Fibroblast of peridontal ligament (primary cell): ENCODE measurements at regions not wholly inside any gene's neighbourhood (a gene's known extent, or its start where the extent isn't known, plus 50 kb on each side); places are given as distances from the start of the nearest gene placed in this dataset.

Experiments used
- DNase-seq: peaks from one replicate; pipeline ENCODE4 v3.0.0-alpha.2; 2010; ENCODE audit errors: extremely low read depth

DNA sequence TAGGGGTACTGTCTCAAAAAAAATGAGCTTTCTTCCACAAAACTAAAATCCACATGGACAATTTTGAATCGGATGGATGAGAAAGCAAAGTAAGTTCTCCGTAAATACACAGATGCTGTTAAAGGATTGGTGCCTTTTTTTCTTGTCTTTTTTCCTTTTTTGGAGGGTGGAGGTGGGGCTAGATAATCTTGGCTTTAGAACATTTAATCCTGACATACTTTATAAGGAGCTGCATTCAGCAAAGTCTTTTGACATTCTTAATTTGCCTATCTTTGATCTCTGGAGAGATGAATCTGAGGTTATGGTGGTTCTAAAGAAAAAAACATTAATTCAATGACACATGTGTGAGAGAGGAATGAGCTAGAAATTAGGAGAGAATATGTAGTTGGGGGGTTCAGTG is 312.3 kb upstream of the KCNJ16 start:
- no peak for DNase-seq

DNA sequence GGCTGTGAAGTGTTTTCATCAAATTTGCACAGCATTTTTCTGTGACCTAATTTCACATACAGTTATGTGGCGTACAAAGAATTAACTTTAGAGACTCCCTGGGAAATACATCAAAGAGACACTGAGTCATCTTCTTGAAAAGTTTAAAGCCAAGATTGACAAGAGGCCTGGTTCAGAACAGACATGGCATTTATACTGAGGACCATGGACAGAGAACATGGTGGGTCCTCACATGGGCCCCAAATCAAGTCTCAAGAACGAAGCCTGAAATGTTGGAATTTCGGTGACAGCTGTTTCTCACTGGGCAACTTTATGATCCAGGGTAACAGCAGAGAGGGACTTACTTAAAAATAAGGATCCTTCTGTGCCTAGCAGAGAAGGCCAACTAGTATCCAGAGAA is 311.5 kb upstream of the KCNJ16 start:
- peak; percentile 59 for DNase-seq

DNA sequence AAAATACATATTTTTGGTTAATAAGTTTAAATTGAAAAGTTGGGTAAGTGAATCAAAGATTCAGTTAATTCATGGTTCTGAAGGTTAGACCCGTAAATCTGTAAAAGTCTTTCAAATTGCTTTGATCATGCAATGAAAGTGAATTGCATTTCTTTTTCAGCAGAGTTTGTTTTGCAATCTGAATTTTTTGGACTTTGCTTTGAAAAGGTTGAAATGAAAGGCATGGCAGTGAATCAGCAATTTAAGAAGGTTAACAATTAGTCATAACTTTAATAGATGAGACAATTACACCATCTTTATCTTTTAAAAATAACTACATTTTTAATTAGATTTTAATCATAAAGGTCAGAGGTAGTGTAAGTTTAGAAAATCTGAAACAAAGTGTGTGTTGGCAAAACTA is 310.9 kb upstream of the KCNJ16 start:
- DNase-seq, result peak; percentile 59

DNA sequence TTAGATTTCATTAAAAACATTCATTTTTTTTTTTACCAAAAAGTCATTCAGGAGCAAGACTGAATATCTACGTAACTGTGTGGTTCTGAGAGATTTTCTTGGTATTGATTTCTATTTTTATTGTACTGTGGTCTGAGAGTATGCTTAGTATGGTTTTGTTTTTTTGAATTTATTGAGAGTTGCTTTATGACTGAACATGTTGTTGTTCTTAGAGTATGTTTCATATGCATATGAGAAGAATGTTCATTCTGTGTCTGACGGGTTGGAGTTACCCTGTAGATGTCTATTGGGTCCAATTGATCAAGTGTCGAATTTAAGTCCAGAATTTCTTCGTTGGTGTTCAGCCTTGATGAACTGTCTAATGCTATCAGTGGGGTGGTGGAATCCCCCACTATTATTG is 306.0 kb upstream of the KCNJ16 start:
- DNase-seq, result no peak

DNA sequence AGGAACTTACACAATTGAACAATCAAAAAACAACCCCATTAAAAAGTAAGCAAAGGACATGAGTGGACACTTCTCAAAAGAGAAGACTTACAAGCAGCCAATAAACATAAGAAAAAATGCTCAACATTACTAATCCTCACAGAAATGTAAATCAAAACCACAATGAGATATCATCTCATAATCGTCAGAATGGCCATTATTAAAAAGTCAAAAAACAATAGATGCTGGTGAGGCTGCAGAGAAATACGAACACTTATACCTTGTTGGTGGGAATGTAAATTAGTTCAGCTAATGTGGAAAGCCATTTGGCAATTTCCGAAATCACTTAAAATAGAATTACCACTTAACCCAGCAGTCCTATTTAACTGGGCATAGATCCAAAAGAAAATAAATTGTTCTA is 301.9 kb upstream of the KCNJ16 start:
- peak; percentile 39 for DNase-seq

DNA sequence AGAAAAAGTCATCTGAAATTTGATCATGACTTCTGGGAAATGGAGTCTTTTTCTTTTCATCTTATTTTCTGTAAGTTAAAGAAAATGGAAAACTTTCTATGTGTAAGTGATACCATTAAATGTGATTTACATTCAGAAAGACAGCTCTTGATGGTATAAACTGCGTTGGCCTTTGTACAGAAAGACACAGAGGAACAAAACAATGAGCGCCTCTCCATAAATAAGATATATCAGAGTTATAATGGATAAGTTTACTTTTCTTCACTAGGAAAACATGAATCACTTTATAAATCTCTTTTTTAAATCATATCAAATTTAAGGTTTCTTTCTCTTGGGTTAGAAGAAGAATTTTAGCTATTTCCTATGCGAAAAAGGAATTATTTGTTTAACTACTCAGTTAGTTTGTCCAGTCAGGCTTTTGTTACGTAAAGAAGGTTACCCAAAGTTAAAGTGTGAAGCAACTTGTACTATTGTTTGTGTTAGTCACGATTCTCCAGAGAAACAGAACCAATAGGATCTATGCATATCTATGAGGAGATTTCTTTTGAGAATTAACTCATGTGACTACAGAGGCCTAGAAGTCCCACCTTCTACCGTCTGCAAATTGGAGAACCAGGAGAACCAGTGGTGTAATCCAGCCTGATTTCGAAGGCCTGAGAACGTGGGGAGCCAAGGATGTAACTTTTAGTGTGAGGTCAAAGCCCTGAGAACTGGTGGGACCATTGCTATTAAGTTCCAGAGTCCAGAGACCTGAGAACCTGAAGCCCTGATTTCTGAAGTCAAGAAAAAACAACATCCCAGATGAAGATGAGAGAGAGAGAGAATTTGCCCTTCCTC is 295.4 kb upstream of the KCNJ16 start:
- peak; percentile 93 for DNase-seq

DNA sequence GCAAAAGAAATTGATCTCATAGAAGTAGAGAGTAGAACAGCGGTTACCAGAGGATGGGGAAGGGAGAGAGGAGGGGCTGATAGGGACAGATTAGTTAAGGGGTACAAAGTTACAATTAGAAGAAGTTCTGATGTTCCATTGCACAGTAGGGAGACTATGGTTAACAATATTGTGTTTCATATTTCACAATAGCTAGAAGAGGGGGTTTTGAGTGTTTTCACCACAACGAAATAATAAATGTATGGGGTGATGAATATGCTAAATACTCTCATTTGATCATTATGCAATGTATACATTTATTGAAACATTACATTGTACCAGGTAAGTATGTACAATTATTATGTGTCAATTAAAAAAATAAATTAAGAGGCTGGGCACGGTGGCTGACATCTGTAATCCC is 291.2 kb upstream of the KCNJ16 start:
- no peak for DNase-seq

DNA sequence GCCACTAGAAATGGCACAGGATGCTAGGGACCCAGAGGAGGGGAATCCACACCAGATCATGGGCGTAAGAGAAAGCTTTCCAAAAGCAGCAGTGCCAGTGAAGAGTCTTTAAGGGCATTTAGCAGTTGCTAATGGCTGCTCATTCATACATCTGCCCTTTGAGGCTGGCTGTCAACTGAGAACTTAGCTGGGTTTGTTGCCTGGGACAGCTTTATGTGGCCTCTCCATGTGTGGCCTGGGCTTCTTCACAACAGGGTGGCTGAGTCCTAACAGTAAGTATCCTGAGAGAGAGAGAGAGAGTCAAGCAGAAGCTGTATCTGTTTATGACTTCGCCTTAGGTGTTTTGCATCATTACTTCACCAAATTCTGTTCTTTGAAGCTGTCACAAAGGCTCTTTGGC is 286.1 kb upstream of the KCNJ16 start:
- no peak for DNase-seq

DNA sequence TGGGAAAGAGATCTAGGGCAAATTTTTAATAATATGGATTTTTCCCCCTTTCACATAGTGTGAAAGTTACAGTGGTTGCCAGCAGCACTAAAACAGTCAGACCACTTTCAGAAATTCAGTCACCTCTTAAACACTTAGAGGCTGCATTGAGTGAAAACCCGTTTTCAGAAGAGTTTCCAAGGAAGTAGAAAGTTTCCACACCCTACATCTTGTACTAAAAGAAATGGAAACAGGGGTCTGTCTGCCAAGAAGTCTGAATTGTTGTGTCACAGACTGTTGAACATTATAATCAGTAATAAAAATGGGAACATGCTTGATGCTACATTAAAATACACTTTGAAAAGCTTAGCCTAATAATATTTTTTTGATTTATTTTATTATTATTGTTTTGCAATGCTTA is 278.9 kb upstream of the KCNJ16 start:
- peak; percentile 26 for DNase-seq

DNA sequence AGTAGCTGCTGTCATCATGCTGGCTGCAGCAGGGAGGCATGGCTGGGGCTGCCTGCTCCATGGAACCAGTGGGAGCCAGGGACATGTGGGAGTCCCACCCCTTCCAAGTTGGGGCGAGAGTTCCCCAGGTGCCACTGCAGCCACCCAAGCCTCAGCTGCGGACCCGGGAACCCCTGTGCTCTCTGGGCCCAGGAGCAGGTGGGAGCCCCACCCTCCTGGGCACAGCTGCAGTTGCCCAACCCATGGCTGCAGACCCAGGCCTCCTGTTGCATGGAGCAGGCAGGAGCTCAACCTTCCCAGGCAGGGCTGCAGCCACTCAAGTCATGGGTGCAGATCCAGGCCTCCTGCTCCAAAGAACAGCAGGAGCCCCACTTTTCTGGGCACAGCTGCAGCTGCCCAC is 274.2 kb upstream of the KCNJ16 start:
- DNase-seq, result no peak

DNA sequence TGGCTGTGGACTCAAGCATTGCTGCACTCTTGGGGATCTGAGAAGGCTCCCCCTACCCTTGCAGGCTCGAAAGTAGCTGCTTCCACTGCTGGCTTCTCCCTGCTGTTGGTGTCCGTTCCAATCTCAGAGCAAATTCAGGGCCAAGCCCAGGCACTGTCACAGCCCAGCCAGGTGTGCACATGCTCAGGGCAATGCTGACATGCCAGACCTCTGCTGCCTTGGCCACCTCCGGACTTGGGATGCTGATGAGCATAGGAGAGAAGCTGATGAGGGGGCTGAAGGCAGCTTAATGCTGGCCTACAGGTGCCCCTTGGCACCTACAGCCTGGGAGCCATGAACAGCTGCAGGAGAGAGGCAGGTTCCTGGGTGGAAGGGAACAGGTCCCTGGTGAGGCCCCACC is 273.7 kb upstream of the KCNJ16 start:
- no peak for DNase-seq

DNA sequence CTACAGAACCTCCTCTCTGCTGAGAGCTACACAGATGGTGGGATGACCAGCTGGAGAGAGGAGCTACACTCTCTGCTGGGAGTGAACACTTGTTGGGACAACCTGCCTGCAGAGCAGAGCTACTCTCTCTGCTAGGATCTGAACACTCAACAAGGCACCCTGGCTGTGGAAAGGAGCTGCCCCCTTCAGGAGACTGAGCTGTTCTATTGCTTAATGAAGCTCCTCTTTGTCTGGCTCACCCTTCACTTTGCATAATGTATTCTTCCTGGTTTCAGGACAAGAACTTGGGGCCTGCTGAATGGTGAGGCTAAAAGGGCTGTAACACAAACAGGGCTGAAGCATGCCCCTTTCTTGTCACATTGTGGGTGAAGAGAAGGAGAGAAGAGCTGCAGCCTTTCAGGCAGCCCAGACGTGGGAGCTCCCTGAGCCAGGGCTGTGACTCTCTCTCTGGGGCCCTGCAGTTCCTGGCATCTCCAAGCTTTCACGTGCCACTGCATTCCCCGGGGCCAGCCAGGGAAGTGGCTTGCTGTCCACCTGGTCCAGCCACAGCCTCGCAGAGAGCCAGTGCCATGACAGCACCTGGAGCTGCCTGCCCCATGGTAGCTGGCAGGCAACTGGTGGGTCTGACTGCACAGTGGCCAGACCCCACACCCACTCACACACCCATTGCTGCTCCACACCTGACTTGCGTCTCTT is 272.8 kb upstream of the KCNJ16 start:
- DNase-seq, result no peak

DNA sequence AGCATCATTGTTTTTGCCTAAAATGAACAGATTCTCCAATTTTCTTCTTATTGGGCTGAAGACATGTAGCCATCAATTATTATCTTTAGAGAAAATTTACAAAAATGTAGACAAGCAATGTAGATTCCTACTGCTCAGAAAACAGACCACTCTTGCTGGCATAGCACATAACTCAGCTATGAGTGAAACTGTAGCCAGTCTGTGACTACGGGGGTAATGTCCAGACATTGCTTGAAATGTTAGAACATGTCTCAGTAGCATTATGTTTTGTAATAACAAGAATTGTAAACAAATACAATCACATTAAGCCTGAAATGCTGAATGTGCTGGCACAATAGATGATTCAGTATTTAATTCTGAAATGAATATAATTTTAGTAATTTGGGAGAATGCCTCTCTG is 265.7 kb upstream of the KCNJ16 start:
- DNase-seq, result no peak

DNA sequence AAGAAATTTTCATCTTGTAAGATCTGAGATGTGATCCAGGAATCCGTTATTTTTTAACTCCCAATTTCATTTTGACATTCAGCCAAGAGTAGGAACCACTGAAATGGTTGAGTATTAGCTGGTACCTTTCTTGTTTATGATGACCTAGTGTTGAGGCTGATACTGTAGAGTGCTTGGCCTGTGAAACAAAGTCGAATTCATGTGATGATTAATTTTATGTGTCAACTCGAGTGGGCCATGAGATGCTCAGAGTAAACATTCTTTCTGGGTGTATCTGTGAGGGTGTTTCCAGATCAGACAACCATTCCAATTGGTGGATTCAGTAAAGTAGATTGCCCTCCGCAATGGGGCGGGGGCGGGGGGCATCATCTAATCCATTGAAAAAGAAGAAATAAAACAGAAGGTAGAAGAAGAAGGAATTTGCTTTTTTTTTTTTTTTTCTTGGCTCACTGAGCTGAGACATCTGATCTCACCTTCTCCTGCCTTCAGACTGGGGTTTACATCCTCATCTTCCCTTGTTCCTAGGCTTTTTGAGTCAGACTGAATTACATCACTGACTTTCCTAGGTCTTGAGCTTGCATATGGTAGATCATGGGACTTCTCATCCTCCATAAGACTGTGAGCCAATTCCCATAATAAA is 264.6 kb upstream of the KCNJ16 start:
- DNase-seq, result no peak

DNA sequence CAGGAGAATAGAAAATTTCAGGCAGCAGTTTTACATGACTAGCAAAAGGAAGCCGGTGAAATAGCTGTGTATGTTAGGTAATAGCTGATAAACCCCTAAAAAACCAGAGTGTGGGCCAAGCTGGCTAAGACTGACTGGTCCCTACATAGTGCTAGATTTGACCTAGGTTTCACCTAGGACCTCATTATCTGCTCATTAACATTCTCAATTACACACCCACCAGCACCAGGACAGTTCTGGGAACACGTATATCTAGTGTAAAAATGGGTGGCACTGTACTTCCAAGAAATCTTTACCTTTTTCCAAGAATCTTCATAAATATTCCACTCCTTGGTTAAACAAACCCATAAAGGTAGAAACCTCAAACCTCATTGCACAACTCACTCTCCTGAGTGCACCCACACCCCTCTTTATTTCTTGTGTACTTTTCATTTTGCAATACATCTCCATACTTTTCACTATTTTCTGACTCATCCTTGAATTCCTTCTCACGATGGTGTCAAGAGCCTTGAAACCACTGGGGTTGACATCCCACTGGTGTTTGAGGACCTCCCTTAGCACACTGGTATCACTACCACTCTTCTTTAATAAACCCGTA is 262.7 kb upstream of the KCNJ16 start:
- no peak for DNase-seq

DNA sequence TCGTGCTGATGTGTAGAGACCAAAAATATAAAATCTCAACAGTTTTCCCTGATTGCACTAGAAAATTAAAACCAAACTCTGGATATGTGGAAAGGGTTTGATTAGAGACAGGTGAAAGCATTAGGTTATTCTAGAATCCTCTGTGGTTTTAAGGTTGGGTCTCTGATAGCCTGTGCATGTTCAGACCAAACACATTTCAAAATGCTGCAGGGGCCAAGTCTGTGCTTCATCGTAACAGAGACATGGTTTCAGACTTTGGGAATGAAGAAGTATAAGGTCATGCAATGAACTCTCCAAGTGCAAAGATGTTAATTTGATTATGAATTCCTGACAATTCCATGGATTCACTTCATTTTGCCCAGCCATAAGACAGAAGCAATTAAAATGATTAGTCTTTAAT is 261.0 kb upstream of the KCNJ16 start:
- DNase-seq, result no peak

DNA sequence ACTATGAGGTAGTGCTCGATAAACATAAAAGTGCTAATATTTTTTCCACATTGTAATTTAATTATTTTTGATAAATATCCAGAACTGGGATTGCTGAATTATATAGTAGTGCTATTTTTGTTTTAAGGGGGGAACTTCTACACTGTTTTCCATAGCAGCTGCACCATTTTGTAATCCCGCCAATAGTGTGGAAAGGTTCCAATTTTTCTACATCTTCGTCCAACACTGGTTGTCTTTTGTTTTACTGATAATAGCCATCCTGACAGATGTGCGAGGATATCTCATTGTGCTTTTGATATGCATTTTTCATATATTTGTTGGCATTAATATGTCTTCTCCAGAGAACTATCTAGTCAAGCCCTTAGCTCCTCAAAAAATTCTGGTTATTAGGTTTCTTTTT is 259.6 kb upstream of the KCNJ16 start:
- DNase-seq, result no peak

DNA sequence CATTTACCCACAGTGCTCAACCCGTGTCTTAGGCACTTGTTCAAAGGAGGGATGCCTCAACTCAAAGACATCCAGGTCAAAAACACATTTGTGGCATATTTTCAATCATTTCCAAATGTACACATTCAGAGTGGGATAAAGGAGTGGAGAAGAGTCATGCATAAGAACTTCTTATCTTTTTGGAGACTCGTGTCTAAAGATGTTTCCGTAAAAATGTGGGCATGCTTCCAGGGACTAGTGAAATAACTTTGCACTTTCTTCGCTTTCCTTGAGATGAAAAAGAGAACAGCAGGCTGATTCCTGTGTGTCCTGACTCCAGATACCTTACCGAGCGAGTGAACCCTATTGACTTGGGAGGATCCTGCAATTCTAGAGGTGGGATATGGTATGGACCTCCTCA is 256.6 kb upstream of the KCNJ16 start:
- peak; percentile 16 for DNase-seq

DNA sequence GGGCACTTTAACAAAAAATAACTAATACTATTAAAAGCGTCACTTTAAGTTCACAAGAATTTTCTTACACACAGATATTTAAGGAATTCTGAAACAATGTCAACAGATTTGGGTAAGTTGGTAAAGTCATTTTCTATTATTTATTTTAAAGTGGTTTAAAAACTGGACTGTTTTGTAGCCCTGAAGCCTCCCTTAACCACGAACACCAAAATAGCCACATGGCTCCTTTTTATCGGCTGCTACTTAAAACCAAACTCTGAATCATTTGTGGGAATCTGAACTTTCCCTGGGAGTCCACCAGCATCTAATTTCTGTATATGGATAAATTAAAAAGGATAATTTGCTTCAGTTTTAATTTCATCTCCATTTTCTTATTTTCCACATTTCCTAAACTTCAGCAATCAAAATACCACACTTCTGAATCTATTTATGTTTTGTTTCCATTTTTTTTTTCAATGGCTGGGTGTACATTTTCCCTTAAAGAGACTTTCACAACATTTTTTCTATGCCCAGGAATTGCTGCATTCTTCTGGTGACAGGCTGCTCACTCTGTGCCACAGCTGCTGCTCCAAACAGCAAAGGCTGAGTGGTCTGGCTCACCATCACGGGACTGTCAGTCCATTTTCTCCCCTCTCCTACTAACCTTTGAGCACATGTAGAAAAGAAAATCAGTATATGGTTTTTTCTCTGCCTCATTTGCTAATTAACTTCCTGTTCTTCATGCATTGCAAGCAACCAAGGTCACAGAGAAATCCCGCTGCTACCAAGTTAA is 255.5 kb upstream of the KCNJ16 start:
- peak; percentile 94 for DNase-seq

DNA sequence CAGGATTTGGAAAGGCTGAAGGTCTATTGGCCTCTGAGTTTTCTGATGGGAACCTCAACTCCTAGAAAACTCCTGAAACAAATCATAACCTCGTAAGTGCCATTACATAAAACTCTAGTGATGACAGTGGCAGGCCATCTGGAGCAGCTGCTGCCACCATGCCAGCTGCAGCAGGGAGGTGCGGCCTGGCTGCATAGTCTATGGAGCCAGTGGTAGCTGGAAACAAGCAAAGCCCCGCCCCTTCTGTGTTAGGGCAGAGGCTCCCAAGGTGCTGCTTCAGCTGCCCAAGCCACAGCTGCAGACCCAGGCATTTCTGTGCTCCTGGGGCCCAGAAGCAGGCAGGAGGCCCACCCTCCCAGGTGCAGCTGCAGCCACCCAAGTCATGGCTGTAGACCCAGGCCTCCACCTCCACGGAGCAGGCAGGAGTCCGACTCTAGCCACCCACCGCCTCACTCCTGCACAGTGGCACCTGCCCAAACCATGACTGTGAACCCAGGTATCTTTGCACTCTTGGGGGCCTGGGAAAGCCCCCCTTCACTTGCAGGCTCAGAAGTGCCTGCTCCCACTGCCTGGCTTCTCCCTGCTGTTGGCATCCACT is 254.1 kb upstream of the KCNJ16 start:
- no peak for DNase-seq

DNA sequence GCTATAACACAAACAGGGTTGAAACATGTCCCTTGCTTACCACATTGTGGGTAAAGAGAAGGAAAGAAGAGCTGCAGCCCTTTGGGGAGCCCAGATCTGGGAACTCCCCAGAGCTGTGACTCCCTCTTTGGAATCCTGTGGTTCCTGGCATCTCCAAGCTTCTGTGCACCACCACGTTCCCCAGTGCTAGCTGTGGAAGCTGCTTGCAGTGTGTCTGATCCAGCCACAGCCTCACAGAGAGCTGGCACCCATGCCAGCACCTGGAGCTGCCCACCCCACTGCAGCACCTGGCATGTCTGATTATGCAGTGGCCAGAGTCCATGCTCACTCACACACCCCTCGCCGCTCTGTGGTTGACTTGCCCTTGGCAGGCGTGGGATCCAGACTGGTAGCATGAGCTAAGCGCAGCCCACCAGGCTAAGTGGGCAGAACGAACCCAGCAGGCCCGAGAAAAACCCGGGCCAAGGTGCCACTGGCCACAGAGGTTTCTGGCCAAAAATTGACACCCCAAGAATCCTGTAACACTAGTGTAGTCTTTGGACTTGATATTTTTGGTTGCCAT is 252.6 kb upstream of the KCNJ16 start:
- no peak for DNase-seq
